K562 (cell line): ENCODE measurements at regions not wholly inside any gene's neighbourhood (a gene's known extent, or its start where the extent isn't known, plus 50 kb on each side); places are given as distances from the start of the nearest gene placed in this dataset.
A peak's percentile ranks its signal among the peaks of the same experiment; 100 is the strongest.

Source experiments
- ATAC-seq: fragments of 200-7000 bp; cut with Tn5 transposase; 3 replicates; pipeline ENCODE4 v1.9.1; 2020; ENCODE audit warnings: moderate library complexity
- BruUV-seq: library from RNA; stranded (reverse); fragments of 400-500 nt; replicated peaks from 2 replicates; lab custom pipeline; 2021; lab: Mats Ljungman, UMichigan
- CTCF ChIA-PET: fragments of 300-600 bp; formaldehyde crosslinking; extraction: SDS; loops from one replicate; lab custom pipeline; 2021; ENCODE audit warnings: low intra/inter-chr PET ratio; lab: Yijun Ruan, JAX
- POLR2A ChIA-PET: fragments of 300-600, 350-650 bp; sonication (Branson Sonifier 250); formaldehyde crosslinking; extraction: SDS; loops from one replicate; lab custom pipeline; 2021; ENCODE audit warnings: antibody characterized with exemption, inconsistent platforms; lab: Yijun Ruan, JAX
- DNase-seq, 4 experiments: peaks; one replicate each; pipeline versions ENCODE4 v3.0.0 to v3.0.0-alpha.2; 2011 to 2018; ENCODE audit warnings: low spot score in 3 of 4, mixed read lengths in 3 of 4; ENCODE audit errors: extremely low read depth in 1 of 4
- FAIRE-seq: peaks from 2 replicates; lab custom pipeline; 2011; peaks lifted over from hg19 to GRCh38; lab: Jason Lieb, UNC
- H2AFZ ChIP-seq: 2 replicates; pipeline ENCODE4 v1.6.0; 2011; ENCODE audit warnings: low read depth, low read length, control low read depth, inconsistent platforms
- H3K27ac ChIP-seq: fragments of 200-600 bp; 3 replicates; pipeline ENCODE4 v1.8.0; 2011; ENCODE audit warnings: low read depth, mild to moderate bottlenecking, control low read depth, inconsistent platforms, low read length, moderate library complexity, mixed read lengths; ENCODE audit errors: extremely low read depth
- H3K27me3 ChIP-seq, 2 experiments: fragments of 300-600 bp in 1 of 2; 2 replicates in 1 of 2; 3 replicates in 1 of 2; pipeline versions ENCODE4 v1.6.0 to v1.8.0; 2011; ENCODE audit warnings: inconsistent platforms in 2 of 2, low read length in 2 of 2, mild to moderate bottlenecking in 1 of 2, mixed read lengths in 1 of 2, moderate library complexity in 1 of 2; ENCODE audit not compliant: control insufficient read depth in 2 of 2, insufficient read depth in 2 of 2
- H3K36me3 ChIP-seq: fragments of 300-600 bp; 3 replicates; pipeline ENCODE4 v1.8.0; 2011; ENCODE audit warnings: mild to moderate bottlenecking, low read length, inconsistent platforms; ENCODE audit not compliant: control insufficient read depth, insufficient read depth
- H3K4me1 ChIP-seq, 2 experiments: fragments of 200-600 bp in 1 of 2; replicated peaks in 1 of 2; 2 replicates in 1 of 2; 3 replicates in 1 of 2; pipeline versions ENCODE4 v1.5.1 to v1.8.0; 2011; ENCODE audit warnings: inconsistent platforms in 2 of 2, low read length in 2 of 2, mild to moderate bottlenecking in 1 of 2, mixed read lengths in 1 of 2, moderate library complexity in 1 of 2; ENCODE audit not compliant: control insufficient read depth in 2 of 2, insufficient read depth in 2 of 2
- H3K4me2 ChIP-seq: 2 replicates; pipeline ENCODE4 v1.6.1; 2011; ENCODE audit warnings: low read length, control low read depth, inconsistent platforms, mixed read lengths; ENCODE audit not compliant: insufficient read depth
- H3K4me3 ChIP-seq: fragments of 200-600 bp; sonication (generic), shearing (Covaris generic); 2 replicates; pipeline ENCODE4 v1.5.1; 2016; ENCODE audit warnings: control low read depth, inconsistent platforms
- H3K79me2 ChIP-seq: fragments of 200-600 bp; 3 replicates; pipeline ENCODE4 v1.8.0; 2011; ENCODE audit warnings: low read length, inconsistent platforms; ENCODE audit not compliant: control insufficient read depth, insufficient read depth
- H3K9ac ChIP-seq, 2 experiments: 2 replicates each; pipeline versions ENCODE4 v1.6.0 to v1.6.1; 2011; ENCODE audit warnings: low read depth in 2 of 2, low read length in 2 of 2, control low read depth in 1 of 2, inconsistent platforms in 1 of 2, mild to moderate bottlenecking in 1 of 2, mixed read lengths in 1 of 2; ENCODE audit not compliant: insufficient read depth in 1 of 2
- H3K9me1 ChIP-seq: one replicate; pipeline ENCODE4 v1.6.0; 2011; ENCODE audit warnings: inconsistent platforms, mild to moderate bottlenecking, low read length, moderate library complexity; ENCODE audit not compliant: control insufficient read depth, insufficient read depth
- H3K9me3 ChIP-seq: replicated peaks from 2 replicates; pipeline ENCODE4 v1.5.1; 2011; ENCODE audit warnings: low read depth, low read length, inconsistent platforms; ENCODE audit not compliant: control insufficient read depth, insufficient read depth
- H4K20me1 ChIP-seq: replicated peaks from 2 replicates; pipeline ENCODE4 v1.6.1; 2011; ENCODE audit warnings: low read length, inconsistent platforms, mixed read lengths; ENCODE audit not compliant: control insufficient read depth, insufficient read depth
- ATF3 ChIP-seq, 2 experiments: fragments of 450-650 bp in 1 of 2; sonication (generic) in 1 of 2; formaldehyde crosslinking in 1 of 2; IDR thresholded peaks in 1 of 2; conservative IDR thresholded peaks in 1 of 2; 2 replicates each; pipeline versions ENCODE4 v1.6.1 to v1.8.1; 2016 to 2023; ENCODE audit warnings: mild to moderate bottlenecking in 2 of 2, moderate library complexity in 2 of 2, inconsistent platforms in 1 of 2, missing genetic modification reagents in 1 of 2
- FOSL1 ChIP-seq: fragments of 200-800 bp; sonication (Bioruptor generic); conservative IDR thresholded peaks from 2 replicates; pipeline ENCODE4 v1.6.1; 2016; ENCODE audit warnings: missing genetic modification characterization, missing compliant biosample characterization
- SPI1 ChIP-seq: IDR thresholded peaks from 2 replicates; pipeline ENCODE4 v1.6.1; 2011; ENCODE audit warnings: low read depth, low read length, control low read depth, borderline replicate concordance
- ZNF644 ChIP-seq: fragments of 200-800 bp; sonication (Bioruptor generic); IDR thresholded peaks from 2 replicates; pipeline ENCODE4 v1.6.1; 2016; ENCODE audit warnings: low read depth, missing genetic modification characterization, missing compliant biosample characterization
- WGBS: fragments of 100-300 bp; shearing (Covaris generic); methylation state at CpG from one replicate; pipeline ENCODE4 v1.1.6; 2016; ENCODE audit warnings: low coverage, mixed read lengths; ENCODE audit not compliant: insufficient coverage; ENCODE audit errors: missing lambda C conversion rate; 5-methylcytosine and 5-hydroxymethylcytosine counted together
- in situ Hi-C: fragments of 300-500 bp; cut with MboI; formaldehyde crosslinking; loops from 4 replicates; pipeline ENCODE4 v1.15.0; 2018; ENCODE audit warnings: inconsistent platforms, mixed read lengths
- intact Hi-C: fragments of 100-400 bp; cut with micrococcal nuclease; formaldehyde crosslinking; loops from 2 replicates; pipeline ENCODE4 v1.14.2; 2022

GRCh38 chr17:72421128-72422092 is 300.6 kb downstream of the SOX9 start:
- no peak for ATAC-seq
- no peaks in the 10 kb centered on the region for H3K9me3 ChIP-seq
- peaks cover 0 to 10% of the 10 kb centered on the region in 2 experiments; a peak in 1 of 5 replicates for H3K27me3 ChIP-seq
- ChIA-PET POLR2A (no interaction called here), CTCF (no interaction called here)
- FAIRE-seq = no peak
- BruUV-seq = no TSS peak
- H4K20me1 ChIP-seq = no peaks in the 10 kb centered on the region
- no peaks in the 10 kb centered on the region for H3K36me3 ChIP-seq
- no peak overlapping the region for H3K27ac ChIP-seq
- in situ Hi-C loops (no loop called here), intact Hi-C loops (no loop called here)
- no peaks in the 10 kb centered on the region for H3K79me2 ChIP-seq
- no peaks in the 10 kb centered on the region for H3K4me1 ChIP-seq
- H3K9me1 ChIP-seq = no peaks in the 10 kb centered on the region
- no peak overlapping the region for H3K9ac ChIP-seq
- H3K4me3 ChIP-seq = no peak overlapping the region
- H2AFZ ChIP-seq = no peak overlapping the region
- TF ChIP-seq ATF3 (IDR thresholded peaks at IDR 0.05) (peak; percentile 25; the same call in 1 of the 2 replicates), ATF3 (CRISPR knock-in tag; conservative IDR thresholded peaks at IDR 0.05) (no peak), ZNF644 (tag) (no peak), SPI1 (peak; percentile 26; the same call in 1 of the 2 replicates), FOSL1 (tag) (peak; percentile 53; the same call in 1 of the 2 replicates)
- WGBS = 0% methylated on average over 11 of the region's 11 CpGs
- H3K4me2 ChIP-seq = no peak overlapping the region
- DNase-seq = peak in 1 of 4 experiments; percentile 3
